ENCODE measurements at regions not wholly inside any gene's neighbourhood (a gene's known extent, or its start where the extent isn't known, plus 50 kb on each side); places are given as distances from the start of the nearest gene placed in this dataset.

DNA sequence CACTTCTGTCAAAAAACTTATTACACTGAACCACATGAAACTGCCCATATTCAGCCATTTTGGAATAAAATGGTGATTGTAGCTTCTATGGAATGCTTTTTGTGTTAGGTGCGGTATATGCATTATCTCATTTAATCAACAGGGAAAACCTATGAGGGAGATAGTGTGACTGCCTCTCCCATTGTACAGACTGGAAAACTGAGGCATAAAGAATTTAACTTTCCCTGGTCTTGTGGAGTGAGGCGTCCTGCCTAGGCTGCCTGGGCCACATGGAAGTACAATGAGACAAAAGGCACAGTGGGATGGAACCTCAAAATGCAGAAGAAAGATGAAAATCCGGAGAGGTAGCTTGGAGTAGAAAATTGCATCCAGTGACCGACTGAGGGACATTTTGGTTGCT lies 80.2 kb downstream of the RPLP1 start:
- no peaks in the 10 kb centered on the region for H3K27me3 Mint-ChIP-seq (ENCODE audit: insufficient read depth, unreplicated experiment)
- ChIA-PET POLR2A (interaction anchor here (0.9 kb wide), 1 partner anchor 13 kb away, joined by 5 read pairs; no protein-coding TSS in a partner anchor), CTCF (interaction anchor here (1.1 to 1.2 kb wide), 2 partner anchors 82 to 657 kb away, joined by 3 to 5 read pairs; no protein-coding TSS in a partner anchor)
- no peaks in the 10 kb centered on the region for H3K9me3 Mint-ChIP-seq (ENCODE audit: unreplicated experiment)
- no peaks in the 10 kb centered on the region for H3K36me3 Mint-ChIP-seq (ENCODE audit: insufficient read depth, unreplicated experiment)
- TF ChIP-seq, protein P1, sequence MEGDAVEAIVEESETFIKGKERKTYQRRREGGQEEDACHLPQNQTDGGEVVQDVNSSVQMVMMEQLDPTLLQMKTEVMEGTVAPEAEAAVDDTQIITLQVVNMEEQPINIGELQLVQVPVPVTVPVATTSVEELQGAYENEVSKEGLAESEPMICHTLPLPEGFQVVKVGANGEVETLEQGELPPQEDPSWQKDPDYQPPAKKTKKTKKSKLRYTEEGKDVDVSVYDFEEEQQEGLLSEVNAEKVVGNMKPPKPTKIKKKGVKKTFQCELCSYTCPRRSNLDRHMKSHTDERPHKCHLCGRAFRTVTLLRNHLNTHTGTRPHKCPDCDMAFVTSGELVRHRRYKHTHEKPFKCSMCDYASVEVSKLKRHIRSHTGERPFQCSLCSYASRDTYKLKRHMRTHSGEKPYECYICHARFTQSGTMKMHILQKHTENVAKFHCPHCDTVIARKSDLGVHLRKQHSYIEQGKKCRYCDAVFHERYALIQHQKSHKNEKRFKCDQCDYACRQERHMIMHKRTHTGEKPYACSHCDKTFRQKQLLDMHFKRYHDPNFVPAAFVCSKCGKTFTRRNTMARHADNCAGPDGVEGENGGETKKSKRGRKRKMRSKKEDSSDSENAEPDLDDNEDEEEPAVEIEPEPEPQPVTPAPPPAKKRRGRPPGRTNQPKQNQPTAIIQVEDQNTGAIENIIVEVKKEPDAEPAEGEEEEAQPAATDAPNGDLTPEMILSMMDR (IDR thresholded peaks at IDR 0.05; ENCODE audit: unreplicated experiment), result no peak
- DNase-seq (ENCODE audit: unreplicated experiment), result no peak
- no peaks in the 10 kb centered on the region for H3K4me1 Mint-ChIP-seq (ENCODE audit: insufficient read depth, unreplicated experiment)
- intact Hi-C loops (cut with micrococcal nuclease), result no loop called here
- BruUV-seq (replicated peaks), result no TSS peak
- H3K27ac Mint-ChIP-seq (ENCODE audit: low read depth, unreplicated experiment), result no peak overlapping the region
- no peak overlapping the region for H3K4me3 Mint-ChIP-seq (ENCODE audit: unreplicated experiment)

DNA sequence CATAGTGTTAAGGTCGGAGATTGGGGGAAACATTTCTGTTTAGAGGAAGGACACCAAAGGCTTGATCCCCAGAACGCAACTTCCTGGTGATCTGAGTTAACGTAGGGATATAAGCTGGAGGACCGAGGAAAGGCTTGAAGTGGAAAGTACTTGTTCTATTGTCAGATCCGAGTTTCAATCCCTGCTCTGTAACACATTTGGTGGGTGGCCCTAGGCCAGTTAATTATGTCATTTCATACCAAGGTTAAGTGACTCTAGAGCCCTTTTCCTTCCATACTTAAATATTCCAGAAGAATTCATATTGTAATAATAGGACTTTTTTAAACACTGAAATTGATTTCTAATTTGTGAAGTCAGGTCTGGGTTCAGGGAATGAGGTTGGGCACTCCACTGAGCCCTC lies 80.9 kb downstream of the RPLP1 start:
- H3K27me3 Mint-ChIP-seq (ENCODE audit: insufficient read depth, unreplicated experiment), result no peaks in the 10 kb centered on the region
- H3K4me3 Mint-ChIP-seq (ENCODE audit: unreplicated experiment), result no peak overlapping the region
- H3K27ac Mint-ChIP-seq (ENCODE audit: low read depth, unreplicated experiment), result no peak overlapping the region
- TF ChIP-seq, protein P1 (IDR thresholded peaks at IDR 0.05; ENCODE audit: unreplicated experiment), result no peak
- no peak for DNase-seq (ENCODE audit: unreplicated experiment)
- BruUV-seq (replicated peaks), result no TSS peak
- intact Hi-C loops (cut with micrococcal nuclease), result no loop called here
- H3K4me1 Mint-ChIP-seq (ENCODE audit: insufficient read depth, unreplicated experiment), result no peaks in the 10 kb centered on the region
- no peaks in the 10 kb centered on the region for H3K9me3 Mint-ChIP-seq (ENCODE audit: unreplicated experiment)
- ChIA-PET CTCF (interaction anchor here (0.7 kb wide), 1 partner anchor 261 kb away, joined by 3 read pairs; no protein-coding TSS in a partner anchor), POLR2A (no interaction called here)
- H3K36me3 Mint-ChIP-seq (ENCODE audit: insufficient read depth, unreplicated experiment), result no peaks in the 10 kb centered on the region

DNA sequence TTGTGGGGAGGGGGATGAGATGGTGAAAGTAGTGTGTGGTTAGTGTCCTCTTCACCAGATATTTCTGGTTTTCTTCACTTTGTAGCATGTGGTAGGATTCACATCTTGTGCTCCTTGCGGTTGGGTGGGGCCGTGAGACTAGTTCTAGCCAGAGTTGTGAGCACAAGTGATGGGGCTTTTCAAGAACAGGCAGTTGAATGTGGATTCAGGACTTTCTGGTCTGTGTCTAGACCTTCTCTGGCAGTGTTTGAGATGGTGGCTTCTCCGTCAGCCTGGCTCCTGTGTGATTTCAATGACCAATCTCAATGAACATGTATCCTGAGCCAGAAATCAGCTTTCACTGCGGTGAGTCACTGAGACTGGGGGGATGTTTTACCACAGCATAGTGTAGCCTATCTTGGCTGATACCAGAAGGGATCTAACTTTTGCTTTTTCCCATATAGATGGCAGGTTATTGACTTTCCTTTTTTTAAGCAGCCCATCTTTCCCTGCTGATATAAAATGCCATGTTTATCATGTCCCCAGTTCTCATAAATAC lies 82.6 kb downstream of the RPLP1 start:
- POLR2A ChIA-PET, result interaction anchor here (0.7 to 1.9 kb wide), 4 partner anchors 8 to 22 kb away, joined by 3 to 5 read pairs (median 4); no protein-coding TSS in a partner anchor
- Mint-ChIP-seq H3K27ac (ENCODE audit: low read depth, unreplicated experiment) (no peak overlapping the region), H3K27me3 (ENCODE audit: insufficient read depth, unreplicated experiment) (peaks cover 9% of the 10 kb centered on the region), H3K4me1 (ENCODE audit: insufficient read depth, unreplicated experiment) (no peaks in the 10 kb centered on the region), H3K9me3 (ENCODE audit: unreplicated experiment) (no peaks in the 10 kb centered on the region), H3K4me3 (ENCODE audit: unreplicated experiment) (no peak overlapping the region), H3K36me3 (ENCODE audit: insufficient read depth, unreplicated experiment) (peaks cover 7% of the 10 kb centered on the region)
- CTCF ChIA-PET, result interaction anchor here (0.6 to 1.0 kb wide), 4 partner anchors 21 to 1277 kb away, joined by 3 to 4 read pairs (median 3); no protein-coding TSS in a partner anchor
- BruUV-seq (replicated peaks), result no TSS peak
- TF ChIP-seq, protein P1 (IDR thresholded peaks at IDR 0.05; ENCODE audit: unreplicated experiment), result no peak
- peak; percentile 34 for DNase-seq (ENCODE audit: unreplicated experiment)
- intact Hi-C loops (cut with micrococcal nuclease), result no loop called here

DNA sequence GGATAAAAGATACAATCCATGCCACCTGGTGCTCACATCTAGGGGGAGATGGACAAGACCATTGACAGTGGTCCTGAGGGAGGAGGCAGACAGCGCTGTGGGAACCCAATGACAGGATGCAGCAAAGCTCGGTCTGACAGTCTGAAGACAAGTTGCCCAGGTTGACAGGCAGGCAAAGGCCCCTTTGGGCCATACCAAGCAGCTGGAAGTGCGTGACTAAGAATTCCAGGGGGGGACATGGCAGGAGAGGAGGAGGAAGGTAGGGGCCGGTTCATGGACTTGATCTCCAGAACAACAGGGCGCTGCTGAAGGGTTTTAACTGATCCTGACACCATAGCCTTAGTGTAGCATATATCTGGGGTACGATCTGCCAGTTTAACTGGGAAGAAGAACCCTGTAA lies 83.4 kb downstream of the RPLP1 start:
- no peak overlapping the region for H3K27ac Mint-ChIP-seq (ENCODE audit: low read depth, unreplicated experiment)
- no peaks in the 10 kb centered on the region for H3K9me3 Mint-ChIP-seq (ENCODE audit: unreplicated experiment)
- CTCF ChIA-PET, result interaction anchor here (0.7 to 1.0 kb wide), 2 partner anchors 41 to 1277 kb away, joined by 3 read pairs; no protein-coding TSS in a partner anchor
- no peak overlapping the region for H3K4me3 Mint-ChIP-seq (ENCODE audit: unreplicated experiment)
- DNase-seq (ENCODE audit: unreplicated experiment), result no peak
- intact Hi-C loops (cut with micrococcal nuclease), result no loop called here
- POLR2A ChIA-PET, result interaction anchor here (1.3 to 1.9 kb wide), 2 partner anchors 10 to 22 kb away, joined by 3 to 5 read pairs; no protein-coding TSS in a partner anchor
- H3K27me3 Mint-ChIP-seq (ENCODE audit: insufficient read depth, unreplicated experiment), result peaks cover 11% of the 10 kb centered on the region
- TF ChIP-seq, protein P1 (IDR thresholded peaks at IDR 0.05; ENCODE audit: unreplicated experiment), result no peak
- BruUV-seq (replicated peaks), result no TSS peak
- H3K4me1 Mint-ChIP-seq (ENCODE audit: insufficient read depth, unreplicated experiment), result no peaks in the 10 kb centered on the region
- peaks cover 7% of the 10 kb centered on the region for H3K36me3 Mint-ChIP-seq (ENCODE audit: insufficient read depth, unreplicated experiment)
